Cardiac muscle cell (in vitro differentiated cells and primary cell): ENCODE measurements at regions not wholly inside any gene's neighbourhood (a gene's known extent, or its start where the extent isn't known, plus 50 kb on each side); places are given as distances from the start of the nearest gene placed in this dataset.

Experiments used
- DNase-seq, 2 donors: peaks; one replicate each; pipeline versions ENCODE4 v3.0.0 to v3.0.0-alpha.2; 2010 to 2017; ENCODE audit warnings: low read depth in 1 of 2, low spot score in 1 of 2
- H3K27ac ChIP-seq: fragments of 200-600 bp; sonication (generic); 2 replicates; pipeline ENCODE4 v1.5.1; 2016
- H3K27me3 ChIP-seq: fragments of 200-600 bp; sonication (generic); 2 replicates; pipeline ENCODE4 v1.6.0; 2016; ENCODE audit warnings: control low read depth
- H3K36me3 ChIP-seq: fragments of 200-600 bp; sonication (generic); 2 replicates; pipeline ENCODE4 v1.5.1; 2016; ENCODE audit warnings: control low read depth
- H3K4me1 ChIP-seq: fragments of 200-600 bp; sonication (generic); 2 replicates; pipeline ENCODE4 v1.8.1; 2017; ENCODE audit warnings: low read depth, mild to moderate bottlenecking, mixed run types
- H3K4me3 ChIP-seq: fragments of 200-600 bp; sonication (generic); 2 replicates; pipeline ENCODE4 v1.5.1; 2016; ENCODE audit warnings: mild to moderate bottlenecking
- H3K9me3 ChIP-seq: fragments of 200-600 bp; sonication (generic); 2 replicates; pipeline ENCODE4 v1.5.1; 2017; ENCODE audit warnings: low read depth, mild to moderate bottlenecking, control low read depth
- TF ChIP-seq, protein P1 (sequence below): IDR thresholded peaks from 2 replicates; pipeline ENCODE4 v1.5.1; 2012; ENCODE audit warnings: low read depth, mild to moderate bottlenecking, low read length

DNA sequence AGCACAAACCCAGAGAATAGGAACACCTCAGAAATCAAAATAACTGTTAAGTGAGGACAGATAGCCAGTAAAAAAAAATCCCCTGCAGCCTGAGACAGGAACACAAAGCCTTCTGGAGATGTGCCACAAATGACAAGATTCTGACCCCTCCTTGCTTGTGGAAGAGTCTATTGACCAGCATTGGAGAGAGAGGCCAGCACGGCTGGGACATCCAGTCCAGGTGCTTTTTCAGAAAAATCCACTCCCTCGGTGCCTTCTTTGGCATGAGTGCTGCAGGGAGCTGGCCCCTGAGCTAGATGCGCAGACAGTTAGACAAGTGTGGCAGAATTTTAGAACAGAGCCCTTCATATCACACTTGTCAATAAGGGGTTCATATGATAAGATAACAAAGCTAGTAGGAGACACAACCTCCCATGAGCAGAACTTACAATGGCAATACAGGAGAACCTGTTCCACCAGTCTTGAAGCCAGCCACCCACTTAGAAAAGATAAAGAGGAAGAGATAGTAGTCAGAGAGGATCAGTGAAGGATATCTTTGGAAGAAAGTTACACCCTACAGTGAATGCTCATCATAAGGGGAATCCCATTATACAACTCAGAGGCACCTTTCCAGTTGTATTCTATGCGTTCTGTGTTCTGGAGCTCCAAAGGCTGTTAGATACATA lies 298.4 kb downstream of the TLE1 start:
- no peaks in the 10 kb centered on the region for H3K9me3 ChIP-seq

DNA sequence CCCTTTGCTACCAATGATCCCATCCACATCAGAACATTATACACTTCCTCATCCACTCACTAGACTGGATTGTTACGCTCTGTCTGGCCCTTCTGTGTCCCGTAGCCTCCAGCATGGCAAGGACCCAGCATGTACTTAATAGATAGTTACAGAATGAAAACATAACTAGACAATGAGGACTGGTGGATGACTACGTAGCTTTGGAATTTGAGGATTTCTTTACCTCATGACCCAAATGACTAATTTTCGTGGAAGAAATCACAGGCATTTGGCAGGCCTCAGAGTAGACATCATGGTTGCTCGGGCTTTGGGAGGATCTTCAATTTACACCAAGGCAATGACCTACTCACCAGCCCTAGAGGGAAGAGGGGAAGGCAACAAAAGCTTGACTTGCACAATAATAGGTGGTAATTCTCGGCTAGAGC lies 299.8 kb downstream of the TLE1 start:
- H3K36me3 ChIP-seq: no peaks in the 10 kb centered on the region
- H3K4me3 ChIP-seq: no peak overlapping the region
- no peaks in the 10 kb centered on the region for H3K27me3 ChIP-seq
- peaks cover 4% of the 10 kb centered on the region for H3K4me1 ChIP-seq
- TF ChIP-seq, protein P1, sequence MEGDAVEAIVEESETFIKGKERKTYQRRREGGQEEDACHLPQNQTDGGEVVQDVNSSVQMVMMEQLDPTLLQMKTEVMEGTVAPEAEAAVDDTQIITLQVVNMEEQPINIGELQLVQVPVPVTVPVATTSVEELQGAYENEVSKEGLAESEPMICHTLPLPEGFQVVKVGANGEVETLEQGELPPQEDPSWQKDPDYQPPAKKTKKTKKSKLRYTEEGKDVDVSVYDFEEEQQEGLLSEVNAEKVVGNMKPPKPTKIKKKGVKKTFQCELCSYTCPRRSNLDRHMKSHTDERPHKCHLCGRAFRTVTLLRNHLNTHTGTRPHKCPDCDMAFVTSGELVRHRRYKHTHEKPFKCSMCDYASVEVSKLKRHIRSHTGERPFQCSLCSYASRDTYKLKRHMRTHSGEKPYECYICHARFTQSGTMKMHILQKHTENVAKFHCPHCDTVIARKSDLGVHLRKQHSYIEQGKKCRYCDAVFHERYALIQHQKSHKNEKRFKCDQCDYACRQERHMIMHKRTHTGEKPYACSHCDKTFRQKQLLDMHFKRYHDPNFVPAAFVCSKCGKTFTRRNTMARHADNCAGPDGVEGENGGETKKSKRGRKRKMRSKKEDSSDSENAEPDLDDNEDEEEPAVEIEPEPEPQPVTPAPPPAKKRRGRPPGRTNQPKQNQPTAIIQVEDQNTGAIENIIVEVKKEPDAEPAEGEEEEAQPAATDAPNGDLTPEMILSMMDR: no peak
- H3K9me3 ChIP-seq: no peaks in the 10 kb centered on the region
- peak in 1 of 2 donors; percentile 97 for DNase-seq
- no peak overlapping the region for H3K27ac ChIP-seq

More for the DNA sequence above, 298.4 kb downstream of the TLE1 start:
- Histone ChIP-seq H3K27ac (no peak overlapping the region), H3K27me3 (no peaks in the 10 kb centered on the region), H3K4me1 (peaks cover 4% of the 10 kb centered on the region), H3K36me3 (no peaks in the 10 kb centered on the region), H3K4me3 (no peak overlapping the region)
- peak in 1 of 2 donors; percentile 22 for DNase-seq
- TF ChIP-seq, protein P1: no peak

DNA sequence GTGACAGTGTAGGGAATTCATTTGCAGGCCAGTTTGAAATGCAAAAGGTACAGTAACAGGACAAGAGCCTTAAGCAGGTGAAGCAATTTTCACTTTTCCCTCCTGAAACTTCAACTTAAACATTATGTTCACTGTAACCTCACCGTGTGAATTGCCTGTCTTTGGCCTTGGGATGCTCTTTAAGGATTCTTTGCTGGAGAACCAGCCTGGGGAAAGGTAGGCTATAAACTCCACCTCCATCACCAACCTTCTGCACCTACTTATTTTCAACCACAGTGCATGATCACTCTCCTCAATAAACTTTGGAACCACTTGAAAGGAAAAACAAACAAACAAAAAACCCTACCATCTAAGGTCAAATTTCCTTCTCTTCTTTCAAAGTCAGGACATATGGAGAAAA lies 300.5 kb downstream of the TLE1 start:
- Histone ChIP-seq H3K27me3 (no peaks in the 10 kb centered on the region), H3K36me3 (no peaks in the 10 kb centered on the region)
- TF ChIP-seq, protein P1: no peak

DNA sequence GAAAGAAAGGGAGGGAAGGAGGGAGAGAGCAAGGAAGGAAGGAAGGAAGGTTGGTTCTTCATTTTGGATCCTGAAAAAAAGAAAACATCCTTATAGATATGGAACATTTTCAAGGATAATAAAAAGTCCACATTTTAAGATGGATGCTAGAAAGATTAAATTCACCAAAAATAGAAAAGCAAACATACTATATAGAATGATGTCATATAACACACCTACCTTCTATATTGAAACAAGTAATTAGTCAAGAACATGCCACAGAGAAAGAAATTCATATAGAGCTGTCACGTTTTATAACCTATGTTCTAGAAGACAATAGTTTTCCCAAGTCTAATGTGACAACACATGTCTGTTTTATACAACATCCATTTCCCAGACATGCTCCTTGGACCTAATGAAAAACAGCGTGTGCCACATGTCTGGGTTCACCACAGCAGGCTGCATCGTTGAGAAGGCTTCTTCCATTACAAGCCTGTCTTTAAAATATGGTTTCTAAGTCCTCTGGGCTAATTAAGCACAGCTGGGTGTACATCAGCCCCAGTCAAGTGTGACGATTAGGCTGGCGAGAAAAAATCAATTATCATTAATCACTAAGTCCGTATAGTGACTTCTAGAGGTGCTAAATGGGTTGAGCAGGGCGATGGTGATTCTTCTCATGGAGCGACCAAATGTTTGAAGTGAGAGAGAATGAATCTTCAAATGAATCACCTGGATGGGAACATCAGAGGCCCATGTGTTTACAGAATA lies 301.8 kb downstream of the TLE1 start:
- TF ChIP-seq, protein P1: no peak
- Histone ChIP-seq H3K36me3 (no peaks in the 10 kb centered on the region), H3K4me1 (peaks cover 11% of the 10 kb centered on the region), H3K4me3 (no peak overlapping the region), H3K27me3 (no peaks in the 10 kb centered on the region), H3K27ac (no peak overlapping the region), H3K9me3 (no peaks in the 10 kb centered on the region)
- DNase-seq: no peak

More for the DNA sequence above, 300.5 kb downstream of the TLE1 start:
- Histone ChIP-seq H3K4me1 (peaks cover 4% of the 10 kb centered on the region), H3K4me3 (no peak overlapping the region), H3K9me3 (no peaks in the 10 kb centered on the region), H3K27ac (no peak overlapping the region)
- DNase-seq: no peak

DNA sequence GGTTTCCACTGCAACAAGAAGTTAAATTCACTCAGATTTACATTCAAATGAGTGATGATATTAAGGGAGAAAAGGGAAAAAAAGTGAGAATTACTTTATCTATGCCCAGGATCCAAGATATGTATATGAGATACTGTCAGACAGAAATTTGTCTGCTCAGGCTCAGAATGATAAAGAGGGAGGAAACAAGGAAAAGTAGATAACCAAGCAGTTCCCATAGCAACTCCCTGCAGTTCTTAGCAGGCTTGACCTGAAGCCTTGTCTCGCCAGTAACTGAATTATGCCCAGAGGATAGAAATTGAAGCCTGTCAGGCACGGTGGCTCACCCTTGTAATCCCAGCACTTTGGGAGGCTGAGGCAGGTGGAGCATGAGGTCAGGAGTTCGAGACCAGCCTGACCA lies 304.4 kb downstream of the TLE1 start:
- no peaks in the 10 kb centered on the region for H3K9me3 ChIP-seq
- H3K27ac ChIP-seq: no peak overlapping the region
- no peak for DNase-seq
- TF ChIP-seq, protein P1: no peak
- H3K4me1 ChIP-seq: peaks cover 17% of the 10 kb centered on the region
- H3K36me3 ChIP-seq: no peaks in the 10 kb centered on the region
- no peaks in the 10 kb centered on the region for H3K27me3 ChIP-seq
- H3K4me3 ChIP-seq: no peak overlapping the region
